ENCODE measurements at regions not wholly inside any gene's neighbourhood (a gene's known extent, or its start where the extent isn't known, plus 50 kb on each side); places are given as distances from the start of the nearest gene placed in this dataset.

- Histone ChIP-seq H3K4me3 (no peak overlapping the region), H3K9me3 (ENCODE audit: low read depth) (no peaks in the 10 kb centered on the region), H3K27me3 (no peaks in the 10 kb centered on the region), H3K27ac (no peak overlapping the region), H3K36me3 (no peaks in the 10 kb centered on the region), H3K4me1 (ENCODE audit: low read depth) (no peaks in the 10 kb centered on the region)
- no peak for DNase-seq (ENCODE audit: low read depth in 1 of 2, low spot score in 1 of 2)
- TF ChIP-seq CTCF (IDR thresholded peaks at IDR 0.05; ENCODE audit: low read depth, low read length): no peak
These were observed 358.9 kb downstream of the ICE1 start for GRCh38 chr5:5781335-5781734.

GRCh38 chr5:5780253-5780652 is 357.8 kb downstream of the ICE1 start:
- Histone ChIP-seq H3K27me3 (no peaks in the 10 kb centered on the region), H3K4me1 (ENCODE audit: low read depth) (no peaks in the 10 kb centered on the region), H3K9me3 (ENCODE audit: low read depth) (no peaks in the 10 kb centered on the region), H3K27ac (no peak overlapping the region), H3K4me3 (no peak overlapping the region), H3K36me3 (no peaks in the 10 kb centered on the region)
- TF ChIP-seq CTCF (IDR thresholded peaks at IDR 0.05; ENCODE audit: low read depth, low read length): no peak
- no peak for DNase-seq (ENCODE audit: low read depth in 1 of 2, low spot score in 1 of 2)

- Histone ChIP-seq H3K27ac (no peak overlapping the region), H3K4me3 (no peak overlapping the region), H3K9me3 (ENCODE audit: low read depth) (no peaks in the 10 kb centered on the region), H3K4me1 (ENCODE audit: low read depth) (no peaks in the 10 kb centered on the region), H3K27me3 (no peaks in the 10 kb centered on the region), H3K36me3 (no peaks in the 10 kb centered on the region)
- no peak for DNase-seq (ENCODE audit: low read depth in 1 of 2, low spot score in 1 of 2)
- no peak for TF ChIP-seq CTCF (IDR thresholded peaks at IDR 0.05; ENCODE audit: low read depth, low read length)
These were observed 354.5 kb downstream of the ICE1 start for GRCh38 chr5:5777013-5777412.

GRCh38 chr5:5772202-5772601 is 349.7 kb downstream of the ICE1 start:
- H3K27ac ChIP-seq: no peak overlapping the region
- DNase-seq (ENCODE audit: low read depth in 1 of 2, low spot score in 1 of 2): no peak
- H3K4me1 ChIP-seq (ENCODE audit: low read depth): no peaks in the 10 kb centered on the region
- H3K27me3 ChIP-seq: no peaks in the 10 kb centered on the region
- no peak for TF ChIP-seq CTCF (IDR thresholded peaks at IDR 0.05; ENCODE audit: low read depth, low read length)
- no peaks in the 10 kb centered on the region for H3K36me3 ChIP-seq
- no peak overlapping the region for H3K4me3 ChIP-seq
- no peaks in the 10 kb centered on the region for H3K9me3 ChIP-seq (ENCODE audit: low read depth)

- no peak for TF ChIP-seq CTCF (IDR thresholded peaks at IDR 0.05; ENCODE audit: low read depth, low read length)
- no peak for DNase-seq (ENCODE audit: low read depth in 1 of 2, low spot score in 1 of 2)
- no peaks in the 10 kb centered on the region for H3K4me1 ChIP-seq (ENCODE audit: low read depth)
- no peaks in the 10 kb centered on the region for H3K36me3 ChIP-seq
- H3K4me3 ChIP-seq: no peak overlapping the region
- no peaks in the 10 kb centered on the region for H3K9me3 ChIP-seq (ENCODE audit: low read depth)
- no peaks in the 10 kb centered on the region for H3K27me3 ChIP-seq
- H3K27ac ChIP-seq: no peak overlapping the region
These were observed 348.3 kb downstream of the ICE1 start for GRCh38 chr5:5770825-5771224.

Data from cardiac muscle cell (in vitro differentiated cells and primary cell).